ENCODE measurements at regions not wholly inside any gene's neighbourhood (a gene's known extent, or its start where the extent isn't known, plus 50 kb on each side); places are given as distances from the start of the nearest gene placed in this dataset.

DNA sequence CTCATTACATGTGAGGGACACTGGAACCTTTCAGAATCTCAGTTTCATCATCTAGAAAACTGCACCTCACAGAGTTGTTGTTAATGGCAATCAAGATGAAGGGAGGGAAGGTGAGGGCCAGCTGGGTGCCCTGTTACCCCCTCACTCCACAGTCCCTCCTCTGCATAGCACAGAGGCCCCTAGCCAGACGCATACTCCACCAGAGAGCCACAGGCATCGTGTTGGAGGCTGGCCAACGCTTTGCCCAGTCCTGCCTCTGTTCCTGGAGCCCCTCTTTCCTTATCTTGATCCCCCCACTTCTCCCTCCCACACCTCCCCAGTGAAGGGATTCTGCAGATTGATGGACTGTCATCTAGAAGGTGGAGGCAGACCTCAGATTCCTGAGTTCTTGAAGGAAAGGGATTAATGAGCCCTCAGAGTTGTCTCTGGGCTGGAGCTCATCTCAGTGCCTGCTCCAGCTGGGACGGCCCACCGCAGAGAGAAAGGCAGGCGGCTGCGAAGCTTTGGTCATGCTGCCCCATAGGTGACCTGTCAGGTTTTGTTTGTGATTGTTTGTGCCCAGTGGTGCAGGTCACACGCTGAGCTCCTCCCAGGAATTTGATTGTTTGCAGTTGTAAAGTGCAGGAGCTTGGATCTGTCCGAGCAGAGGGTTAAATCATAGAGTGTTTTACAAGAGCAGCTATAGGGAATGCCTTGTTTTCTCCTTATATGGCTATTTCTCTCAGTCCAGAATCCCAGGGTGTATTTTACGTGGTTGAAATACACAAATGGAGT, 487.3 kb downstream of the CCDC171 start:
- H3K18ac ChIP-seq (ENCODE audit: low read depth in 1 of 2, low read length in 2 of 2) = peak overlapping the region; percentile 9 to 41
- peak overlapping the region; percentile 91 for H3K27ac ChIP-seq (ENCODE audit: low read length, poor library complexity, severe bottlenecking)
- no peaks in the 10 kb centered on the region for H3K36me3 ChIP-seq (ENCODE audit: control insufficient read depth in 1 of 2, insufficient read depth in 2 of 2, low read depth in 1 of 2, low read length in 2 of 2)
- WGBS = 39% methylated on average over 9 of the region's 10 CpGs
- no peaks in the 10 kb centered on the region for H3K27me3 ChIP-seq (ENCODE audit: control insufficient read depth in 1 of 2, insufficient read depth in 1 of 2, low read length in 2 of 2)
- H3K23ac ChIP-seq (ENCODE audit: low read length in 2 of 2) = no peak overlapping the region
- no peaks in the 10 kb centered on the region for H3K9me3 ChIP-seq (ENCODE audit: control insufficient read depth, low read length)
- H4K91ac ChIP-seq (ENCODE audit: low read length) = peak overlapping the region; percentile 88
- peak overlapping the region; percentile 87 for H2BK5ac ChIP-seq (ENCODE audit: low read depth, low read length, poor library complexity, severe bottlenecking)
- peak overlapping the region; percentile 9 for H4K8ac ChIP-seq (ENCODE audit: low read length)
- H3K4me2 ChIP-seq (ENCODE audit: low read length, poor library complexity, severe bottlenecking) = peak overlapping the region; percentile 31
- peak overlapping the region; percentile 50 for H2AK5ac ChIP-seq (ENCODE audit: low read length, severe bottlenecking)
- no peak overlapping the region for H3K4me3 ChIP-seq (ENCODE audit: insufficient read depth in 1 of 2, low read depth in 1 of 2, low read length in 2 of 2)
- H3K9ac ChIP-seq (ENCODE audit: low read length) = no peak overlapping the region
- H2BK120ac ChIP-seq (ENCODE audit: low read depth, low read length) = peak overlapping the region; percentile 12
- DNase-seq = peak; percentile 69
- H2AFZ ChIP-seq (ENCODE audit: low read depth, low read length) = peak overlapping the region; percentile 74
- peak overlapping the region; percentile 61 to 76 for H2BK12ac ChIP-seq (ENCODE audit: low read length in 2 of 2)
- no peaks in the 10 kb centered on the region for H3K79me1 ChIP-seq (replicated peaks; ENCODE audit: low read length, poor library complexity, severe bottlenecking)
- H2BK15ac ChIP-seq (ENCODE audit: low read depth, poor library complexity, severe bottlenecking) = peak overlapping the region; percentile 45
- H3K4me1 ChIP-seq (ENCODE audit: control insufficient read depth, insufficient read depth, low read depth, low read length) = peaks cover 12% of the 10 kb centered on the region
- H3K14ac ChIP-seq (ENCODE audit: low read length in 2 of 2) = peak overlapping the region in 1 of 2 experiments; percentile 72
- H3K4ac ChIP-seq (ENCODE audit: low read depth in 1 of 2, low read length in 2 of 2) = peak overlapping the region in 1 of 2 experiments; percentile 57

GRCh38 chr9:16043756-16044578, 491.1 kb downstream of the CCDC171 start:
- Histone ChIP-seq H2BK12ac (ENCODE audit: low read length in 2 of 2) (no peak overlapping the region), H3K27ac (ENCODE audit: low read length, poor library complexity, severe bottlenecking) (no peak overlapping the region), H3K14ac (ENCODE audit: low read length in 2 of 2) (no peak overlapping the region), H2AK5ac (ENCODE audit: low read length, severe bottlenecking) (no peak overlapping the region), H2BK5ac (ENCODE audit: low read depth, low read length, poor library complexity, severe bottlenecking) (no peak overlapping the region), H3K4me1 (ENCODE audit: control insufficient read depth, insufficient read depth, low read depth, low read length) (peaks cover 12% of the 10 kb centered on the region), H3K18ac (ENCODE audit: low read depth in 1 of 2, low read length in 2 of 2) (no peak overlapping the region), H4K8ac (ENCODE audit: low read length) (peak overlapping the region; percentile 12), H3K4ac (ENCODE audit: low read depth in 1 of 2, low read length in 2 of 2) (no peak overlapping the region), H4K91ac (ENCODE audit: low read length) (no peak overlapping the region), H3K9ac (ENCODE audit: low read length) (no peak overlapping the region), H3K36me3 (ENCODE audit: control insufficient read depth in 1 of 2, insufficient read depth in 2 of 2, low read depth in 1 of 2, low read length in 2 of 2) (no peaks in the 10 kb centered on the region), H2BK120ac (ENCODE audit: low read depth, low read length) (no peak overlapping the region), H3K79me1 (replicated peaks; ENCODE audit: low read length, poor library complexity, severe bottlenecking) (no peaks in the 10 kb centered on the region), H3K4me2 (ENCODE audit: low read length, poor library complexity, severe bottlenecking) (no peak overlapping the region), H2BK15ac (ENCODE audit: low read depth, poor library complexity, severe bottlenecking) (no peak overlapping the region), H3K27me3 (ENCODE audit: control insufficient read depth in 1 of 2, insufficient read depth in 1 of 2, low read length in 2 of 2) (no peaks in the 10 kb centered on the region), H3K9me3 (ENCODE audit: control insufficient read depth, low read length) (no peaks in the 10 kb centered on the region), H2AFZ (ENCODE audit: low read depth, low read length) (no peak overlapping the region), H3K23ac (ENCODE audit: low read length in 2 of 2) (no peak overlapping the region), H3K4me3 (ENCODE audit: insufficient read depth in 1 of 2, low read depth in 1 of 2, low read length in 2 of 2) (no peak overlapping the region)
- DNase-seq = no peak
- WGBS = 87% methylated on average over 1 of the region's 5 CpGs

DNA sequence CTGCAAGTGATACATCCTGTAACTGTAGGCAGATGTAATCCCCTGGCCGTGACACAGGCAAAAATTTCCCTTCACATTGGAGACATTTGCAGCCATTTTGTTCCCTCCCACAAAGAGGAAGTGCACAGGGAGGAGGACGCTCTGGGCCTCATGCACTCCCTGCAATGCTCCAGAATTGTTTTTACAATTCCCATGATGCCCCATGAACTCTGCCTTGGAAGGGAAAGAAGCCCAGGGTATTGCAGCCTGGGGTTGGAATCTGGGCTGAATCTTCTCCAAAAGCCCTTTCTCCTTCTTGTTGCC, 491.7 kb downstream of the CCDC171 start:
- H2BK12ac ChIP-seq (ENCODE audit: low read length in 2 of 2) = peak overlapping the region in 1 of 2 experiments; percentile 10
- no peak overlapping the region for H2AFZ ChIP-seq (ENCODE audit: low read depth, low read length)
- H3K23ac ChIP-seq (ENCODE audit: low read length in 2 of 2) = no peak overlapping the region
- peak overlapping the region; percentile 12 for H4K8ac ChIP-seq (ENCODE audit: low read length)
- no peak overlapping the region for H3K4ac ChIP-seq (ENCODE audit: low read depth in 1 of 2, low read length in 2 of 2)
- H2BK5ac ChIP-seq (ENCODE audit: low read depth, low read length, poor library complexity, severe bottlenecking) = no peak overlapping the region
- H2AK5ac ChIP-seq (ENCODE audit: low read length, severe bottlenecking) = no peak overlapping the region
- WGBS = 76% methylated on average over 2 of the region's 2 CpGs
- no peak overlapping the region for H3K27ac ChIP-seq (ENCODE audit: low read length, poor library complexity, severe bottlenecking)
- H2BK120ac ChIP-seq (ENCODE audit: low read depth, low read length) = no peak overlapping the region
- H3K27me3 ChIP-seq (ENCODE audit: control insufficient read depth in 1 of 2, insufficient read depth in 1 of 2, low read length in 2 of 2) = no peaks in the 10 kb centered on the region
- no peaks in the 10 kb centered on the region for H3K9me3 ChIP-seq (ENCODE audit: control insufficient read depth, low read length)
- no peak overlapping the region for H3K4me2 ChIP-seq (ENCODE audit: low read length, poor library complexity, severe bottlenecking)
- DNase-seq = no peak
- H2BK15ac ChIP-seq (ENCODE audit: low read depth, poor library complexity, severe bottlenecking) = no peak overlapping the region
- peaks cover 9% of the 10 kb centered on the region for H3K4me1 ChIP-seq (ENCODE audit: control insufficient read depth, insufficient read depth, low read depth, low read length)
- no peaks in the 10 kb centered on the region for H3K79me1 ChIP-seq (replicated peaks; ENCODE audit: low read length, poor library complexity, severe bottlenecking)
- H3K18ac ChIP-seq (ENCODE audit: low read depth in 1 of 2, low read length in 2 of 2) = peak overlapping the region in 1 of 2 experiments; percentile 31
- no peak overlapping the region for H3K4me3 ChIP-seq (ENCODE audit: insufficient read depth in 1 of 2, low read depth in 1 of 2, low read length in 2 of 2)
- no peak overlapping the region for H3K14ac ChIP-seq (ENCODE audit: low read length in 2 of 2)
- H4K91ac ChIP-seq (ENCODE audit: low read length) = no peak overlapping the region
- H3K9ac ChIP-seq (ENCODE audit: low read length) = no peak overlapping the region
- no peaks in the 10 kb centered on the region for H3K36me3 ChIP-seq (ENCODE audit: control insufficient read depth in 1 of 2, insufficient read depth in 2 of 2, low read depth in 1 of 2, low read length in 2 of 2)

GRCh38 chr9:16045651-16046280, 492.9 kb downstream of the CCDC171 start:
- Histone ChIP-seq H2AFZ (ENCODE audit: low read depth, low read length) (no peak overlapping the region), H3K9me3 (ENCODE audit: control insufficient read depth, low read length) (no peaks in the 10 kb centered on the region), H3K4ac (ENCODE audit: low read depth in 1 of 2, low read length in 2 of 2) (no peak overlapping the region), H3K4me1 (ENCODE audit: control insufficient read depth, insufficient read depth, low read depth, low read length) (peaks cover 2% of the 10 kb centered on the region), H3K4me2 (ENCODE audit: low read length, poor library complexity, severe bottlenecking) (no peak overlapping the region), H2BK120ac (ENCODE audit: low read depth, low read length) (no peak overlapping the region), H2BK15ac (ENCODE audit: low read depth, poor library complexity, severe bottlenecking) (no peak overlapping the region), H3K36me3 (ENCODE audit: control insufficient read depth in 1 of 2, insufficient read depth in 2 of 2, low read depth in 1 of 2, low read length in 2 of 2) (no peaks in the 10 kb centered on the region), H2AK5ac (ENCODE audit: low read length, severe bottlenecking) (no peak overlapping the region), H3K4me3 (ENCODE audit: insufficient read depth in 1 of 2, low read depth in 1 of 2, low read length in 2 of 2) (no peak overlapping the region), H3K23ac (ENCODE audit: low read length in 2 of 2) (no peak overlapping the region), H4K8ac (ENCODE audit: low read length) (no peak overlapping the region), H3K14ac (ENCODE audit: low read length in 2 of 2) (no peak overlapping the region), H2BK5ac (ENCODE audit: low read depth, low read length, poor library complexity, severe bottlenecking) (no peak overlapping the region), H3K27me3 (ENCODE audit: control insufficient read depth in 1 of 2, insufficient read depth in 1 of 2, low read length in 2 of 2) (no peaks in the 10 kb centered on the region), H3K27ac (ENCODE audit: low read length, poor library complexity, severe bottlenecking) (no peak overlapping the region), H3K79me1 (replicated peaks; ENCODE audit: low read length, poor library complexity, severe bottlenecking) (no peaks in the 10 kb centered on the region), H4K91ac (ENCODE audit: low read length) (no peak overlapping the region), H3K9ac (ENCODE audit: low read length) (no peak overlapping the region), H2BK12ac (ENCODE audit: low read length in 2 of 2) (peak overlapping the region in 1 of 2 experiments; percentile 64), H3K18ac (ENCODE audit: low read depth in 1 of 2, low read length in 2 of 2) (peak overlapping the region in 1 of 2 experiments; percentile 23)
- DNase-seq = no peak
- 96% methylated on average over 2 of the region's 2 CpGs for WGBS
